Testis (tissue), 2 donors: ENCODE measurements at regions not wholly inside any gene's neighbourhood (a gene's known extent, or its start where the extent isn't known, plus 50 kb on each side); places are given as distances from the start of the nearest gene placed in this dataset.

Experiments
- CTCF ChIP-seq, 3 experiments: fragments of 450-650 bp in 2 of 3; fragments of 200-600 bp in 1 of 3; sonication (generic) in 1 of 3; IDR thresholded peaks; one replicate each; pipeline ENCODE4 v1.5.1; 2016 to 2019; ENCODE audit warnings: antibody characterized with exemption in 3 of 3, mild to moderate bottlenecking in 2 of 3, moderate library complexity in 1 of 3
- POLR2A ChIP-seq: fragments of 450-650 bp; IDR thresholded peaks from one replicate; pipeline ENCODE4 v1.6.1; 2017; ENCODE audit warnings: antibody characterized with exemption, mild to moderate bottlenecking, moderate library complexity

DNA sequence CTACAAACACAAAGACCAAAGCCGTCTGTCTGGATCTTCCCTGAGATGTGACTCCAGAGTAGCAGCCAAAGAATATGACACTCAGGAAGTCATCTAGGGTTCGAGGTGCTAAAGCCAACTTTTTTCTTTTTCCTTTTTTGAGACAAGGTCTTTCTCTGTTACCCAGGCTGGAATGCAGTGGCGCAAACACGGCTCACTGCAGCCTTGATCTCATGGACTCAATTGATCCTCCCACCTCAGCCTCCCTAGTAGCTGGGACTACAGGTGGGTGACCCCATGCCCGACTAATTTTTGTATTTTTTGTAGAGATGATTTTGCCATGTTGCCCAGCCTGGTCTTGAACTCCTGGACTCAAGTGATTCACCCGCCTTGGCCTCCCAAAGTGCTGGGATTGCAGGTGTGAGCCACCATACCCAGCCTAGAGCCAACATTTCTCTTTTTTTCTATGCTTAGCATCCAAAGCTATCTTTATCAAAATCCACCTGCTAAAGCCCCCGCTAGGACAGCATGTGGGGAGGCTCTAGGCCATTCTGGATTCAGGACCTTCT lies 92.8 kb downstream of the TMEM17 start:
- TF ChIP-seq CTCF (IDR thresholded peaks at IDR 0.05) (no peak), POLR2A (no peak)
